ENCODE measurements at regions not wholly inside any gene's neighbourhood (a gene's known extent, or its start where the extent isn't known, plus 50 kb on each side); places are given as distances from the start of the nearest gene placed in this dataset.

- TF ChIP-seq POLR2AphosphoS5 (IDR thresholded peaks at IDR 0.05; ENCODE audit: low read depth, low read length) (no peak), ZNF274 (IDR thresholded peaks at IDR 0.05; ENCODE audit: low read depth, low read length) (no peak), YY1 (IDR thresholded peaks at IDR 0.05; ENCODE audit: extremely low read depth, insufficient replicate concordance, low read depth, low read length) (no peak), CTCF (IDR thresholded peaks at IDR 0.05 in 2 of 3, conservative IDR thresholded peaks at IDR 0.05 in 1 of 3; ENCODE audit: borderline replicate concordance in 1 of 3, insufficient read depth in 1 of 3, low read depth in 2 of 3, low read length in 2 of 3) (no peak), CEBPB (IDR thresholded peaks at IDR 0.05; ENCODE audit: low read depth) (no peak), CBX3 (IDR thresholded peaks at IDR 0.05; ENCODE audit: low read depth) (no peak), POLR2A (IDR thresholded peaks at IDR 0.05; ENCODE audit: borderline replicate concordance, extremely low read depth, insufficient read depth, insufficient read length) (no peak), MAX (IDR thresholded peaks at IDR 0.05) (no peak), SRF (IDR thresholded peaks at IDR 0.05; ENCODE audit: low read depth) (no peak), EZH2 (IDR thresholded peaks at IDR 0.05) (no peak), ZFX (IDR thresholded peaks at IDR 0.05) (no peak), RAD21 (IDR thresholded peaks at IDR 0.05; ENCODE audit: low read depth) (no peak), ELF1 (IDR thresholded peaks at IDR 0.05; ENCODE audit: borderline replicate concordance, low read depth) (no peak)
Measured at GRCh38 chr5:96503501-96504236, 70.6 kb upstream of the PCSK1 start.

Data from HCT116 (cell line).